ENCODE measurements at regions not wholly inside any gene's neighbourhood (a gene's known extent, or its start where the extent isn't known, plus 50 kb on each side); places are given as distances from the start of the nearest gene placed in this dataset.

- TF ChIP-seq POLR2A (IDR thresholded peaks at IDR 0.05) (no peak), CTCF (IDR thresholded peaks at IDR 0.05) (no peak)
Measured at GRCh38 chr14:27612121-27612520, 1014.3 kb upstream of the NOVA1 start.
